Thyroid gland (tissue), 4 donors: ENCODE measurements at regions not wholly inside any gene's neighbourhood (a gene's known extent, or its start where the extent isn't known, plus 50 kb on each side); places are given as distances from the start of the nearest gene placed in this dataset.

ENCODE experiments used
- DNase-seq, 2 donors: peaks; one replicate each; pipeline ENCODE4 v3.0.0-alpha.2; 2019
- H3K27ac ChIP-seq, 3 donors: fragments of 200-600 bp; sonication (generic); 1 replicate in 2 of 3; 2 replicates in 1 of 3; pipeline ENCODE4 v1.5.1; 2016 to 2019; ENCODE audit warnings: mild to moderate bottlenecking in 1 of 3, moderate library complexity in 1 of 3
- H3K27me3 ChIP-seq: fragments of 200-600 bp; sonication (generic); one replicate; pipeline ENCODE4 v1.5.1; 2019
- H3K36me3 ChIP-seq, 2 donors: fragments of 200-600 bp; sonication (generic); one replicate each; pipeline ENCODE4 v1.5.1; 2016 to 2019
- H3K4me1 ChIP-seq, 2 donors: fragments of 200-600 bp; sonication (generic); one replicate each; pipeline ENCODE4 v1.5.1; 2017 to 2019
- H3K4me3 ChIP-seq, 3 donors: fragments of 200-600 bp; sonication (generic); replicated peaks in 1 of 3; 1 replicate in 2 of 3; 2 replicates in 1 of 3; pipeline ENCODE4 v1.5.1; 2016; ENCODE audit warnings: mild to moderate bottlenecking in 1 of 3
- H3K9me3 ChIP-seq: fragments of 200-600 bp; sonication (generic); one replicate; pipeline ENCODE4 v1.5.1; 2017
- CTCF ChIP-seq, 6 experiments: fragments of 200-600 bp in 3 of 6; fragments of 450-650 bp in 3 of 6; sonication (generic) in 3 of 6; IDR thresholded peaks; one replicate each; pipeline ENCODE4 v1.5.1; 2016 to 2019; ENCODE audit warnings: antibody characterized with exemption in 6 of 6, mild to moderate bottlenecking in 2 of 6, inconsistent platforms in 1 of 6, moderate library complexity in 1 of 6
- POLR2A ChIP-seq, 2 donors: fragments of 450-650 bp; IDR thresholded peaks; one replicate each; pipeline ENCODE4 v1.6.1; 2017; ENCODE audit warnings: antibody characterized with exemption in 2 of 2, mild to moderate bottlenecking in 2 of 2, moderate library complexity in 1 of 2
- WGBS, 2 donors: methylation state at CpG; one replicate each; pipeline ENCODE4 v1.1.5; 2017; 5-methylcytosine and 5-hydroxymethylcytosine counted together
- intact Hi-C: fragments of 100-400 bp; cut with DNase I; formaldehyde crosslinking; loops from one replicate; pipeline ENCODE4 v1.15.1; 2023

- WGBS, 2 donors, result 93 to 95% methylated on average over 7 of the region's 7 CpGs
These were observed 677.4 kb upstream of the CITED2 start for GRCh38 chr6:140051521-140052512.

GRCh38 chr6:140050101-140050995 lies 675.9 kb upstream of the CITED2 start:
- no peaks in the 10 kb centered on the region for H3K36me3 ChIP-seq
- TF ChIP-seq CTCF (IDR thresholded peaks at IDR 0.05), result no peak
- TF ChIP-seq POLR2A (IDR thresholded peaks at IDR 0.05), result no peak
- no peaks in the 10 kb centered on the region for H3K9me3 ChIP-seq
- no peak overlapping the region for H3K4me3 ChIP-seq
- DNase-seq, result no peak
- WGBS, 2 donors, result 94% methylated on average over 15 of the region's 15 CpGs
- H3K27me3 ChIP-seq, result no peaks in the 10 kb centered on the region
- intact Hi-C loops, result no loop called here
- H3K27ac ChIP-seq, result no peak overlapping the region
- H3K4me1 ChIP-seq, result peaks cover 0 to 6% of the 10 kb centered on the region in 2 donors

More at GRCh38 chr6:140051521-140052512, 677.4 kb upstream of the CITED2 start:
- no peak overlapping the region for H3K27ac ChIP-seq
- no peak for DNase-seq
- H3K4me3 ChIP-seq, result no peak overlapping the region
- H3K27me3 ChIP-seq, result no peaks in the 10 kb centered on the region
- H3K9me3 ChIP-seq, result no peaks in the 10 kb centered on the region
- TF ChIP-seq CTCF (IDR thresholded peaks at IDR 0.05) (no peak), POLR2A (IDR thresholded peaks at IDR 0.05) (no peak)
- H3K36me3 ChIP-seq, result no peaks in the 10 kb centered on the region
- peaks cover 0 to 6% of the 10 kb centered on the region in 2 donors for H3K4me1 ChIP-seq
- intact Hi-C loops, result no loop called here

GRCh38 chr6:140049251-140049650 lies 674.8 kb upstream of the CITED2 start:
- no peak for DNase-seq
- TF ChIP-seq POLR2A (IDR thresholded peaks at IDR 0.05) (no peak), CTCF (IDR thresholded peaks at IDR 0.05) (no peak)
- no peaks in the 10 kb centered on the region for H3K9me3 ChIP-seq
- H3K4me1 ChIP-seq, result peaks cover 0 to 6% of the 10 kb centered on the region in 2 donors
- no peak overlapping the region for H3K27ac ChIP-seq
- H3K4me3 ChIP-seq, result no peak overlapping the region
- intact Hi-C loops, result no loop called here
- H3K36me3 ChIP-seq, result no peaks in the 10 kb centered on the region
- WGBS, 2 donors, result 74 to 75% methylated on average over 2 of the region's 2 CpGs
- H3K27me3 ChIP-seq, result no peaks in the 10 kb centered on the region

GRCh38 chr6:140048202-140048790 lies 673.8 kb upstream of the CITED2 start:
- 35 to 55% methylated on average over 2 of the region's 2 CpGs for WGBS, 2 donors
- peaks cover 4 to 6% of the 10 kb centered on the region in 2 donors for H3K4me1 ChIP-seq
- no peaks in the 10 kb centered on the region for H3K27me3 ChIP-seq
- no peak for DNase-seq
- intact Hi-C loops, result no loop called here
- H3K9me3 ChIP-seq, result no peaks in the 10 kb centered on the region
- no peak overlapping the region for H3K27ac ChIP-seq
- TF ChIP-seq POLR2A (IDR thresholded peaks at IDR 0.05) (no peak), CTCF (IDR thresholded peaks at IDR 0.05) (no peak)
- H3K36me3 ChIP-seq, result no peaks in the 10 kb centered on the region
- H3K4me3 ChIP-seq, result no peak overlapping the region
